ENCODE measurements at regions not wholly inside any gene's neighbourhood (a gene's known extent, or its start where the extent isn't known, plus 50 kb on each side); places are given as distances from the start of the nearest gene placed in this dataset.
"Not testable (repeated sequence)": the region's sequence is repeated elsewhere in the genome, so short reads cannot be mapped to it uniquely, and the experiment has no call there.

DNA sequence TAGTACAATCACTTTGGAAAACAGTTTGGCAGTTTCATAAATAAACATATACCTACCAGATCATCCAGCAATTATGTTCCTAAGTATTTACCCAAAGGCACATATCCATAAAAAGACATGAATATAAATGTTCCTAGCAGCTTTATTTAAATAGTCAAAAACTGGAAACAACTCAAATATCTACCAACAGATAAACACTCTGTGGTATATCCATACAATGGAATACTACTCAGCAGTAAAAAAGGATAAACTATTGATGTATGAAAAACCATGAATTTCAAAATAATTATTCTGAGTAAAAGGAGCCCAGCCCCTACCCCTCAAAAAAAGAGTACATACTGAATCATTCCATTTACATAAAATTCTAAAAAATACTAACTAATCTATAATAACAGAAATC is 232.7 kb upstream of the SLC30A5 start:
- no peaks in the 10 kb centered on the region for H3K36me3 ChIP-seq
- no peak overlapping the region for H3K4me3 ChIP-seq
- intact Hi-C loops (cut with DNase I; ENCODE audit: low total_unique reads) = no loop called here
- peaks cover 0 to 11% (median 0%) of the 10 kb centered on the region in 7 donors for H3K27me3 ChIP-seq (replicated peaks in 1 of 7)
- TF ChIP-seq, protein P1, sequence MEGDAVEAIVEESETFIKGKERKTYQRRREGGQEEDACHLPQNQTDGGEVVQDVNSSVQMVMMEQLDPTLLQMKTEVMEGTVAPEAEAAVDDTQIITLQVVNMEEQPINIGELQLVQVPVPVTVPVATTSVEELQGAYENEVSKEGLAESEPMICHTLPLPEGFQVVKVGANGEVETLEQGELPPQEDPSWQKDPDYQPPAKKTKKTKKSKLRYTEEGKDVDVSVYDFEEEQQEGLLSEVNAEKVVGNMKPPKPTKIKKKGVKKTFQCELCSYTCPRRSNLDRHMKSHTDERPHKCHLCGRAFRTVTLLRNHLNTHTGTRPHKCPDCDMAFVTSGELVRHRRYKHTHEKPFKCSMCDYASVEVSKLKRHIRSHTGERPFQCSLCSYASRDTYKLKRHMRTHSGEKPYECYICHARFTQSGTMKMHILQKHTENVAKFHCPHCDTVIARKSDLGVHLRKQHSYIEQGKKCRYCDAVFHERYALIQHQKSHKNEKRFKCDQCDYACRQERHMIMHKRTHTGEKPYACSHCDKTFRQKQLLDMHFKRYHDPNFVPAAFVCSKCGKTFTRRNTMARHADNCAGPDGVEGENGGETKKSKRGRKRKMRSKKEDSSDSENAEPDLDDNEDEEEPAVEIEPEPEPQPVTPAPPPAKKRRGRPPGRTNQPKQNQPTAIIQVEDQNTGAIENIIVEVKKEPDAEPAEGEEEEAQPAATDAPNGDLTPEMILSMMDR (IDR thresholded peaks at IDR 0.05 in 8 of 11, conservative IDR thresholded peaks at IDR 0.05 in 3 of 11) = no peak
- no peak for TF ChIP-seq POLR2A (IDR thresholded peaks at IDR 0.05)
- DNase-seq = no peak
- H3K27ac ChIP-seq = no peak overlapping the region
- H3K4me1 ChIP-seq = no peaks in the 10 kb centered on the region
- H3K9me3 ChIP-seq = peaks cover 0 to 16% (median 11%) of the 10 kb centered on the region in 8 donors

DNA sequence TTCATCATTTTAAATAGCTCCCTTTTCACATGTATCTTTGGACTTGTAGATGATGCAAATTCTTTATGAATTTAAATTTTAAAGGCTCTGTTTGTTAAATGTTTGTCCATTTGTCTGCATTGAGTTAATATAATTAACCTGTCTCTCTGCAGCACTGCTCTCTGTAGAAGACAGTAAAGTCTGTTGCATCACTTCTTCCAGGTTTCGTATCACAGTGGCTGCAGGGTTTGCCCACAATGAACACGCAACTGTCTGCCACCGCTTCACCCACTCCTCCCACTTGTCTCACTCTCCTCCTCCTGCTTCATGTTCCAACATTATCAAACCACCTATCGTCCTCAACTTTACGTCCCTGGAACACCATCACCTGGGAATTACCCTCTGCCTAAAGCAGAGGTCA is 231.3 kb upstream of the SLC30A5 start:
- no peaks in the 10 kb centered on the region for H3K36me3 ChIP-seq
- H3K27me3 ChIP-seq (replicated peaks in 1 of 7) = peaks cover 0 to 11% (median 0%) of the 10 kb centered on the region in 7 donors
- H3K27ac ChIP-seq = no peak overlapping the region
- WGBS, 5 donors = 82 to 94% (median 86%) methylated on average over 5 of the region's 5 CpGs
- TF ChIP-seq, protein P1 (IDR thresholded peaks at IDR 0.05 in 8 of 11, conservative IDR thresholded peaks at IDR 0.05 in 3 of 11) = no peak
- TF ChIP-seq POLR2A (IDR thresholded peaks at IDR 0.05) (no peak), POLR2AphosphoS5 (IDR thresholded peaks at IDR 0.05) (no peak)
- DNase-seq = no peak
- no peak overlapping the region for H3K4me3 ChIP-seq
- peaks cover 0 to 16% (median 11%) of the 10 kb centered on the region in 8 donors for H3K9me3 ChIP-seq
- no peaks in the 10 kb centered on the region for H3K4me1 ChIP-seq
- intact Hi-C loops (cut with DNase I; ENCODE audit: low total_unique reads) = no loop called here

DNA sequence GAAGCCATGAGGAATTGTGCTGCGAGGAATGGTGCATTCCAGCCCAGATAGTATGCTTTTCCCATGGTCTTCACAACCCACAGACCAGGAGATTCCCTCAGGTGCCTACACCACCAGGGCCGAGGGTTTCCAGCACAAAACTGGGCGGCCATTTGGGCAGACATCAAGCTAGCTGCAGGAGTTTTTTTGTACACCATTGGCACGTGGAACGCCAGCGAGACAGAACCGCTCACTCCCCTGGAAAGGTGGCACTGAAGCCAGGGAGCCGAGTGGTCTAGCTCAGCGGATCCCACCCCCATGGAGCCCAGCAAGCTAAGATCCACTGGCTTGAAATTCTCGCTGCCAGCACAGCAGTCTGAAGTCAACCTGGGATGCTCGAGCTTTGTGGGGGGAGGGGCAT is 228.6 kb upstream of the SLC30A5 start:
- DNase-seq; H3K4me3 ChIP-seq; intact Hi-C loops (cut with DNase I; ENCODE audit: low total_unique reads); H3K36me3 ChIP-seq; H3K4me1 ChIP-seq; H3K27ac ChIP-seq: not testable (repeated sequence)
- 78 to 95% (median 90%) methylated on average over 3 to 11 of the region's 11 CpGs for WGBS, 5 donors
- H3K27me3 ChIP-seq (replicated peaks in 1 of 7) = peaks cover 0 to 11% (median 0%) of the 10 kb centered on the region in 7 donors
- H3K9me3 ChIP-seq = peaks cover 0 to 16% (median 11%) of the 10 kb centered on the region in 8 donors

DNA sequence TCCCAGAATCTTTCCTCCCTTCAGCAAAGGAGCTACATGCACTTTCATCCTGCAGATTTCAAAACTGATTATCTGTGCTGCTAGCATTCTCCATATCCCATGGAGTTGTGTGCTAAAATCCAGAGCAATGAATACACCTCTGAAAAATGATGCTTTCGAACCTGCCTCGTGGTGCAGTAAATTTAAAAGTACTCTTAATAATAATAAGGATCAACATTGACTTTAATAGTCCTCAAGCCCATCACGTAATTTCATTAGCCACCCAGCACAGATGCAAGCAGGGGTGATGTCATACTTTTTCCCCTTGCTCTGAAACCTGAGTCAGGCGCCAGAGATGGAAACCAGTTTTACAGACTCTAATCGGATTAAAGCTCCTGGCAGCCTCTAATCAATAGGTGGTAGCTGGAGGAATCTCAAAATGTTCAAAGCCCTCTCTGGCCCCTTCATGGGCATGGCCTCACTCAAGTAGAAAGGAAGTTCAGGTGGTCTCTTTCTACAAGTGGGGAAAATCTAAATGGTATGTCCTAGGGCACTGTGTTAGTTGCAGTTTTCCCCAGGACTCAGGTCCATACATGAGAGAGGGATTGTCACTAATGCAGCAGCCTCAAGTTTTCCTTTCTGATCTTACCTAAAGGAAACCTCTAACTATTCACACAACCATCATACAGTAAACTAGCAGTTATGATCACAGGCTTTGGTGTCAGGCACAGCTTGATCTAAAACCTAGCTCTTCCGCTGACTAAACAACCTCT is 221.6 kb upstream of the SLC30A5 start:
- WGBS, 5 donors = 75 to 92% (median 83%) methylated on average over 6 of the region's 6 CpGs
- intact Hi-C loops (cut with DNase I; ENCODE audit: low total_unique reads) = no loop called here
- H3K9me3 ChIP-seq = no peaks in the 10 kb centered on the region
- no peaks in the 10 kb centered on the region for H3K27me3 ChIP-seq (replicated peaks in 1 of 7)
- H3K27ac ChIP-seq = no peak overlapping the region
- H3K36me3 ChIP-seq = no peaks in the 10 kb centered on the region
- no peak for DNase-seq
- no peaks in the 10 kb centered on the region for H3K4me1 ChIP-seq
- TF ChIP-seq, protein P1 (IDR thresholded peaks at IDR 0.05 in 8 of 11, conservative IDR thresholded peaks at IDR 0.05 in 3 of 11) = no peak
- TF ChIP-seq POLR2AphosphoS5 (IDR thresholded peaks at IDR 0.05) (no peak), POLR2A (IDR thresholded peaks at IDR 0.05) (no peak)
- no peak overlapping the region for H3K4me3 ChIP-seq
